GM18519 (cell line): ENCODE measurements at regions not wholly inside any gene's neighbourhood (a gene's known extent, or its start where the extent isn't known, plus 50 kb on each side); places are given as distances from the start of the nearest gene placed in this dataset.

Experiments
- ATAC-seq: cut with Tn5 transposase; IDR thresholded peaks from one replicate; pipeline ENCODE4 v1.9.1; 2021; ENCODE audit warnings: mild to moderate bottlenecking, moderate library complexity; ENCODE audit not compliant: unreplicated experiment, low FRiP score

DNA sequence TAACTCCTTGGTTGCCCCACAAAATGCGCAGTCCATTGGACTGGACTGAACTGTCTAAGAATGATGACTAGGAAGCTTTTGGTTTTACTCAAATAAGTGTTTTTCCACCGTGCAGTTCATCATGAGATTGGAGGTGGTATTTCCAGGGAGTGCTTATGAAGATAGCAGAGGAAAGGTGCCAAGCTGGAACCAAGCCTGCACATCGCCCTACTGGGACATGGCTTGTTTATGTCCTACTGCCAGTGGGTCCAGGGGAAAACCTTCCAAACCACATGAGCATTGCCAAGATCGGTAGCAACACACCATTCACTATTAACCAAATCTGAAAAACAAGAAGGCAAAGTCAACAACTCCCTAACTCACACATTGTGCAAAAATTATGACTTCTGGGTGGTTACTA lies 54.7 kb upstream of the DSCAM start:
- no peak for ATAC-seq

DNA sequence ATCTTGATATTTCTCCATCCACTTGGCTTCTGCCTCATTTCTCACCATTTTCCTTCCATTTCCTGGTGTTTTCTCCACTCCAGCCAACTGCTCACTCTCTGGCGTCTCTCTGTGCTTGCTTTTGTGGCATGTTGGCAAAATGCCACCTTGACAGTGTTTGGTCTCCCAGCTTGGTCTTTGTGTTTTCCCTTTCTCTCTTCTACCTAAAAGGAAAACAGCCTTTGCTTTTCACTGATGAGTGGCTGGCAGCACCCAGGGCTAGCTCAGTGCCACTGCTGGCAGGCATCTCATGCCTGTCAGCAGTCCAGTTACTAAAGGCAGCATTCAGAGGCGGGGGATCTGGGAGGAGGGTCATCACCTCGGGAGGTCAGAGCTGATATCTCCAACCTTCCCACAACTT lies 55.3 kb upstream of the DSCAM start:
- no peak for ATAC-seq

DNA sequence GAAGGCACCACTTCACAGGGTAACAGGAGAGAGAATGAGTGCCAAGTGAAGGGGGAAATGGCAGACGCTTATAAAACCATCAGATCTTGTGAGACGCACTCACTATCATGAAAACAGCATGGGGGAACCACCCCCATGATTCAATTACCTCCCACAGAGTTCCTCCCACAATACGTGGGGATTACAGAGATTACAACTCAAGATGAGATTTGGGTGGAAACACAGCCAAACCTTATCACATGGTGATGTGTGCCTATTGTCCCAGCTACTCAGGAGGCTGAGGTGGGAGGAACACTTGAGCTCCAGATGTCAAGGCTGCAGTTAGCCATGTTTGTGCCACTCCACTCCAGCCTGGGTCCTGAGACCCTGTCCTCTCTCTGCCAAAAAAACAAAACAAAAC lies 56.0 kb upstream of the DSCAM start:
- ATAC-seq: no peak

DNA sequence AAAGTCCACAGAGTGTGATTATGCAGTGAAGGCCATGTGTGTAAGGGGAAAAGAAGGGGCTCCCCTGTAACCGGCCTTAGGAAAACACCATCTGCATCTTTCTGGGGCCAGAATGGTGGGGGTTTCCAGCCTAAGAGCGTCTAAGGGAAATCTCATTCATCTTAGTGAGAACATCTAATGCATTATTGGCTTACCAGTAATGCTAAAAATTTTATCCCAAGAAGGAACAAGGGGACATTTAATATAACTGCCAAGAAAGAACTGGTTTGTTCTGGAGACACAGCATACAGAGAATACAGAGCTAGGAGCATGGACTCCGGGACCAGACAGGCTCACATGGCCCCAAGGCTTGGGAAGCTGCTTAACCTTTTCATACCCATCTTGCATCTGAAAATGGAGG lies 58.3 kb upstream of the DSCAM start:
- no peak for ATAC-seq

DNA sequence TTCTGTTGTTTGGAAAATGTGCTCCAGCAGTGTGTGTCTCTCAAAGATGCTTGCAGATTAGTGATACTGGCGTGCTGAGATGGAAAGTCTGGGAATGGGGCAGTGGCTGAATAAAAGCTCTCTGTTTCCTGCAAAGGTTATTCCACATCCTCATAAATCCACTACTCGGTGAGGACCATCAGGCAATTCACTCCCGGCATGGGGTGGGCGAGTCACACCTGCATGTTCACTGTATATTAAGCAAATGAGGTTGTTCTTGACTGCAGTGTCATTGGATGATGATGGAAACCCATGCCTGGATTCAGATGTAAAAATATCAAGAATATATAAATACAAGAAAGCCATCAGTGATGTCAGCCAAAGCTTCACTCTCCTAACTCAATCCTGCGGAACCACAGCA lies 65.4 kb upstream of the DSCAM start:
- ATAC-seq: no peak

DNA sequence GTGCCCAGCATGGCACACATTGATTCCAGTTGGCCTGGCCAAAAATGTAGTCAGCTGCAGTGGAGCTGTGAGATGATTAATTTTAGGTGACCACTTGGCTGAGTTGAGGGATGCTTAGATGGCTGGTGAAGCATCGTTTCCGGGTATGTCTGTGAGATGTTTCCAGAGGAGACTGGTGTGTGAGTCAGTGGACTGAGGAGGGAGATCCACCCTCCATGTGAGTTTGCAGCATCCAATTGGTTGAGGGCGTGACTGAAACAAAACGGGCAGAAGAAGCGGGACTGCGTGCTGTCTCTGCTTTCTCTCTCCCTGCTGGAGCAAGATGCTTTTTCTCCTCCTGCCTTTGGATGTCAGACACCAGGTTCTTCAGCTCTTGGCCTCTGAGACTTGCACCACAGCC lies 68.2 kb upstream of the DSCAM start:
- ATAC-seq: no peak

DNA sequence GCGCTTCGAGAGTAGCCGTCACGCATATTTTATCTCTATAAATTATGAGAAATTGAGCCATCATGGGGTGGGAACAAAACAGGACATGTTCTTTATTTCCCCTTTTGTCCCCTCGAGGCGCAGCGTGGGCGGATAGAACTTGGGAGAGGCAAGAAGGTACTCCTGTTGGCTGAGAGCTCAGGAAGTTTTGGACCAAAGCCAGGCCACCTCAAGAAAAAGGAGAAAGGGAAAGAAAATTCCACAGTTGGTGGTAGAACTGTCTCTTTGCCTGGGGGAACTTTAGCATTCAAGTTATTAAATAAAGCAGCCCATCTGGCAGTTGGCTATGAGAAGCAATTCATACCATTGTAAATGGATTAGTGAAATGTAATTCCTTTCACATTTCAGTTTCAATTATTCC lies 76.4 kb upstream of the DSCAM start:
- ATAC-seq: no peak

DNA sequence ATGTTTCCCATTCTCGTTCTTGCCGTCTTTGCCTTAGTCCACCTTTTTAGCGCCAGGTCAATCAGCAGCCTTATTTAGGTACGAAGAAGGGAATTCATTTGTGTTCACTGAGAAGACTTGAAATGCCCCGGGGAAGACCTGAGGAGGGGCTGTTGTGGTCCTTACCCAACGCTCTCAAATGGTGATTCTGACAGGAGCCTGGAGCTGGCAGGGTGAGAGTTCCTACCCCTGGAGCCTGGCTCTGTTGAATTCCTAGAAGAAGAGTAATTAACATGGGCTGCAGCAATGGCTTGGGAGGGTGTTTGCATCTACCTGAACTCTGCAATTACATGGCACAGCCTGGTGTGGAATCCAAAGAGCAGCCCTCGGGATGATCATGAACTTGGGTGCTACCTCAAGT lies 76.9 kb upstream of the DSCAM start:
- no peak for ATAC-seq

DNA sequence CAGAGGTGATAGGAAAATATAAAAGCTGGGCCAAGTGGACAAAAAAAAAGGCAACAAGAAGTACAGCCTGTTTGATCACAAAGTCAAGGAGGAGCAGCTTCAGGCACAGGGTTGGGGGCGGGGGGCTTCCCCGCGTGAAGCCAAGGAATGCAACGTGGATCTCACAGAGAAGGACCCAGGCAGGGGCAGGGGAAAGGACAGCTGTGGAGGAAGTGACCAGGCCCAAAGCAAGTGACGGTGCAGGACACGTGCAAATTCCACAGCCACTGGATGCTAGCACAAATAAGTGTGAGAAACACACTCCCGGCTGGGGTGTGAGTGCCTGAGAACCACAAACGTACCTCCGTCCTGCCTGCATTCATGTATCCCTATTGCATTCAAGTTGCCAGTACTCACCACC lies 77.7 kb upstream of the DSCAM start:
- no peak for ATAC-seq

DNA sequence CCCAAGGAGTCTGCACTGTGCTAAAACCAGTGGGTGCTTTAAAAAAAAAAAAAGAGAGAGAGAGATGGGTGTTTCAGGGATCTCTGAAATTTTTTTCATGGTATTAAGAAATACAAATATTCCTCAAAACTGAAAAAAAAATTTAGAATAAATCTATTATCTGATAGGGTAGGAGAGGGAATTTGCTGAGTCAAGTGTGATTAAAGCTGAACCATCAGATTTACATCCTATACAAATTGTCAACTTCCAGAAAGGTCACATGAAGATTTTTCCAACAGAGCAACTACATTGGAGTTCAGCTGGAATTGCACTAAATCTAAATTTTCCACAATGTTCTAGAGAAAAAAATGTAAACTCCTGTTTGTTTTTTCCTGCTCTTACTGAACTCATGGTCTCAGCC lies 79.3 kb upstream of the DSCAM start:
- no peak for ATAC-seq

DNA sequence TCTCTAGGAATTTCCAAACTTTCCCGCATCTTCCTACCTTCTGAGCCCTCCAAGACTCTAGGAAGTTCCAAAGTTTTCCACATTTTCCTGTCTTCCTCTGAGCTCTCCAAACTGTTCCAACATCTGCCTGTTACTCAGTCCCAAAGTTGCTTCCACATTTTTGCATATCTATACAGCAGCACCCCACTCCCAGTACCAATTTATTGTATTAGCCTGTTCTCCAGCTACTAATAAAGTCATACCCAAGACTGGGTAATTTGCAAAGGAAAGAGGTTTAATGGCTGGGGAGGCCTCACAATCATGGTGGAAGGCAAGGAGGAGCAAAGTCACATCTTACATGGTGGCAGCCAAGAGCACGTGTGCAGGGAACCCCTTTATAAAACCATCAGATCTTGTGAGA lies 82.9 kb upstream of the DSCAM start:
- no peak for ATAC-seq

DNA sequence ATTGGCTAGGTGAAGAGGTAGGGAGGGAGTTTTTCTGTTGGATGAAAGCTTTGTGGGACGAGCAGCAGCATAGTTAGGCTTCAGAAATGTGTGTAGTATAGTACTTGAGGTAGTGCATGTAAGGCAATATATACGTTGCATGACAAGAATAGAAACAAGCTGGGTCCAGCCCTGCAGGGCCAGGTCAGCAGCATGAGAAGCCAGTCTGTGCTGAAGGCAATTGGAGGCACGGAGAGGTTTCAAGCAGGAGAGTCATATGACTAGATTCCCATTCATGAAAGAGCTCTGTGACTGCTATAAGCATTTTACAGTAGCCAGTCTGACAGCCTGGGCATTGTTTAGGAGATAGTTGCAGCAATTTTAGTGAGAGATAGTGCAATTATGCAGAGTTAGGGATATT lies 84.2 kb upstream of the DSCAM start:
- ATAC-seq: no peak

DNA sequence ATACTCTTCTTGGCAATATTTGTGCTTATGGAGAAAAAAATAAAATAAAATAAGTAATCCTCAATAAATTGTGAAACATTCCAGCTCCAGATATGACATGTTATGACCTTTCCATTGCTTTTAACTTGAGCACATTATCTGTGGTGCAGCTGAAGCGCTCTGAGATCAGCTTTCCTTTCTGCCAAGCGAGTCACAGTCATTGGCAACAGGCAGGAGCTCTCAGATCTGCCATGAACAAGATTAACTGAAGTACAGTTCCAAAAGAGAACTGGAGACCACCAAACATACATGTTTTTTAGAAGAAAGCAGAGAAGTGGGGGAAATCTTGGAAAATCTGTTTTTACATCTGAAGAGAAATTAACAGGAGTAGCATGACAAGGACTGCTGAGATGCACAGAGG lies 89.2 kb upstream of the DSCAM start:
- no peak for ATAC-seq

DNA sequence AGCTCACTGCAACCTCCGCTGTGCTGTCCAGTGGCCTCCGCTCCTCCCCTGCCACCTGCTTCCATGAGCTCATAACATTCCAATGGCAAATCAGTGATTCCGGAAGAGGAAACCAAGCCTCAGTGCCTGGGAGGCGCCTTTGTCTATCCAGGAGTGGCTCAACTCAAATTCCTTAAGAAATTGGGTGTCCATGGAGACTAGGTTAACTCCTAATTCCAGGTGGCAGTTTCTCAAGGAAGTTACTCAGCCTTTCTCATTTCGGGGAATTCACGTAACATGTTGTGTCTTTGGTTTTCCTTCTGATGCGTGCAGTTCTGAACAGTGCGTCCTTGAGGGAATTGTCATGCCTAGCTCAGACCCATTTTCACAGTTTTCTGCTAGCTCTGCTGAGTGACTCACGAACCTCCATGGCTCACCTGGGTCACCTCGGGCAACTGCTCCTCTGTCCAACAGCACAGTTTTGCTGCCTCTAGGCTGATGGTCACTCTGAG lies 89.9 kb upstream of the DSCAM start:
- no peak for ATAC-seq

DNA sequence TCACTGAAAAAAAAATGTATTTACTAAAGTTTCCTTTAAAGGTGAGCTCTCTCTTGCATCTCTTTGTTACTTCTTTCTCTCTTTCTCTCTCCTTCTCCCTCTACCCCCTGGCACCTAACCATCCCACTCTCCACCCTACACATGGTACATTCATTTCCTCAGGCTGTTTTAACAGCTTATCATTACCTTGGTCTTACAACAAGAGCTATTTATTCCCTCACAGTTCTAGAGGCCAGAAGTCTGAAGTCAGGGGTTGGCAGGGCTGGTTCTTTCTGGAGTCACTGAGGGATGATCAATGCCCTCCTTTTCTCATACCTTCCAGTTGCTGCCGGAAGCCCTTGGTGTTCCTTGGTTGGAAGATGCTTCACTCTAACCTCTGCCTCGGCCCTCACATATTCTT lies 91.1 kb upstream of the DSCAM start:
- ATAC-seq: no peak

DNA sequence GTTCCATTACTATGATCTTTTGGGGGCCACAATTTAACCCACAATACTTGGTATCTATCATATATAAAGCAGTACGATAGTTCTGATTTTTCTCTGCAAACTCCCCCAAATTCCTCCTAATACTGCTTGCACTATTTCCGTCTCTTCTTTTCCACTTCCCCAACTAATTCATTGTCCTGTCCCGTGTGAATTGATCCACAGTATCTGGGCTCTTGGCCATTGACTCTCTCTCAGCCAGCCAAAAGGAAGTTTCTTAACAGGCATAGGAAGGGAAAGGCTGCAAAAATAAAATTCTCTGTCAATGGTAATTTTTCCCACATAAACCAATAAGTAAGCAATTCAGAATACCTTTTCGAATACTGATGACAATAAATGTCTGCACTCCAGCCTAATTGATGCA lies 91.7 kb upstream of the DSCAM start:
- no peak for ATAC-seq

DNA sequence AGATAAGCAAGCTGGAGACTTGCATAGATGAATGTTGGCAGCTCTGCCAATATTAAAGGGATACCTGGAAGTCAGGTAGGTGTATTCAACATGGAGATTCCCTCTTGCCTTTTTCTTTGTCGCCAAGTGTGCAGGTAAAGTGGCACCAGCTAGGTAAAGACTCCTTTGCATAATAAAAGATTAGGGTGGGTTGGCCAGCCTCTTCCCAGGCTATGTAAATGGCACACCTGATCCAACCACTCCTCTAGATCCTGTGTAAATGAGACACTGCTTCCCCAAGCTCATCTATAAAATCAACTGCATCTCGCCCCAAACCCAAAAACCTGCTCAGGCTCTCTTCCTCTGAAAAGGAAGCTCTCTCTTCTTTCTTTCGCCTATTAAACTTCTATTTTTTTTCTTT lies 100.8 kb upstream of the DSCAM start:
- ATAC-seq: no peak

DNA sequence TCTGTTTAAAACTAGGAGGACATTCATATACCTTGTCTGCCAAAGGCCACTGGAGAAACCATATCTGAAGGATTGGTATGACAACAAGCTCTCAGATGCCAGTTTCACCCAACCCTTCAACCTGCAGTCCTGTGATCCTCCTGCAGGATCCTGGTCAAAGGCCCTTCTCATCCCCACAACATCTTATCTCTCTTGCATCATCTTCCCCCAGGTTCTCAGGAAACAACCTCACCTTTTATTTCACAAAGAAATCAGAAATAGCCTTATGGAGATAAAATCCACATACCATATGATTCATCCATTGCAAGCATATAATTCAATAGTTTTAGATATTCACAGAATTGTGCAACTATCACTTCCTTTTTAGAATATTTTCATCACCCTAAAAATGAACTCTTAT lies 104.0 kb upstream of the DSCAM start:
- no peak for ATAC-seq

DNA sequence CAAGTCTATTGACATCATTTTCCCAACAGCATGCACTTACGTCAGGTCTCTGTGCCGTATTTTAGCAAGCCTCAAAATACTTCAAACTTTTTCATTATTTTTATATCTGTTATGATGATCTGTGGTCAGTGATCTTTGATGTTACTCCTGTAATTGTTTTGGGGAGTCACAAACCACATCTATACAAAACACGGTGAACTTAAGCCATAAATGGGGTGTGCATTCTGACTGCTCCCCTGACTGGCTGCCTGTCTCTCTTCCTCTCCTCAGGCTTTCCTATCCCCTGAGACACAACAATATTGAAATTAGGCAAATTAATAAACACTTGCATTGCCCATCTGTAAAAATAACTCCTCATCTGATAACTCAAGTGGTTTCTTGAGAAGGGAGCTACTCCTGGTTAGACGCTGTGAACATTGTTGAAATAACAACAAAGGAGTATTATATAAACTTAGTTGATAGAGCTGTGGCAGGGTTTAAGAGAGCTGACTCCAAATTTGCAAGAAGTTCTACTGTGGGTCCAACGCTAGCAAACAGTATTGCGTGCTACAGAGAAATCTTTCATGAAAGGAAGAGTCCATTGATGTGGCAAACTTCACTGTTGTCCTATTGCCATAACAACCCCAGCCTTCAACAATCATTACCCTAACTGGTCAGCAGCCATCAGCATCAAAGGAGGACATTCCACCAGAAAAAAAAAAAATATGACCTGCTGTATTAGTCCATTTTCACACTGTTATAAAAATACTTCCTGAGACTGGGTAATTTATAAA lies 105.8 kb upstream of the DSCAM start:
- no peak for ATAC-seq

DNA sequence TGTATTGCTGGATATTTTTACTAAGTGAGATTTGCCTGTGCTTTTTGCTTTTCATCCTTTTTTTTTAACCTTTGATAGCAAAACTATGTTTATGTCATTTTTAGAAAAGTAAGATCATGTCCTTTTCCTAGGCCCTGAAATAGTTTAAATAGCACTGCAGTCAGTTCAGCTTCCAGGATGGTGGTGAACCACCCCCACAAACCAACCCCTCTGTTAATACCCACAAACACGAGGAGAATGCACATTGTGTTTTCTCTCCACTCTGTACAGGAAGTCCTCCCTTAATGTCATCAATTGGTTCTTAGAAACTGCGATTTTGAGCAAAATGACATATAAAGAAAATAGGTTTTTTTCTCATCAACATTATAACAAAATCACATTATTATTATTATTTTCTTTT lies 117.7 kb upstream of the DSCAM start:
- no peak for ATAC-seq

DNA sequence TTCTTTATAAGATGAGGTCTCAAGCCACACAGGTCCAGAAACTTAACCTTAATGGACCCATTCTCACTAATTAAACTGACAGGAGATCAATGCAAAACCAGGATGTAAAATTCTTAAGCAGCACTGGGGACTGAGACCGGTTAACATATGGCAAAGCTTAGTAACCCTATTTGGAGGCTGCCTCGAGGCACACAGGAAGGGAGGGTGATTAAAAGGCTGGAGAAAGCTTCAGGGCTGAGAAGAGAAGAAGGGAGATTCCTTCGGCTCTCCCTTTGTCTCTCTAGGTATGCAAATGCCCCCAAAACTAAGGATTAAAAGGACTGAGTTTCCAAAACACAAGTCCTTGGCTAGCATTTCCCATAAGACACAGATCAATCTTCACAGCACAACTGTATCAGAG lies 120.8 kb upstream of the DSCAM start:
- no peak for ATAC-seq

DNA sequence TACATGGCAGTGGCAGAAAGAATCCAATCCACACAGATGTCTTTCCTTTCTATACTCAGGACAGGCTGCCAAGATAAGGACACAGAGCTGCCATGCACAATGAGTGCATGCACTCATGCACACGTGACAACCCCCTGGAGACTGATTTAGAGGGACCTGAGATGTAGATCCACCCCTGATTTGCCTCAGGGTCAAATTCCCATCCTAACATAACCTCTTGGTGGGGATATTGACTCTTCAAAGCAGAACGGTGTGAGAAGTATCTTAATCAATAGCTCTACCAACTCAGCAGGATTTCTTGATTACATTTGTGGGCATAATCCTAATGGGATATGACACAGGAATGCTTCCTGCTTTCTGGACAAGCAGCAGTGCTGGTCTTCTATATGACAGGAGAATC lies 125.2 kb upstream of the DSCAM start:
- ATAC-seq: no peak
